ENCODE measurements at regions not wholly inside any gene's neighbourhood (a gene's known extent, or its start where the extent isn't known, plus 50 kb on each side); places are given as distances from the start of the nearest gene placed in this dataset.
"Not testable (repeated sequence)": the region's sequence is repeated elsewhere in the genome, so short reads cannot be mapped to it uniquely, and the experiment has no call there.

DNA sequence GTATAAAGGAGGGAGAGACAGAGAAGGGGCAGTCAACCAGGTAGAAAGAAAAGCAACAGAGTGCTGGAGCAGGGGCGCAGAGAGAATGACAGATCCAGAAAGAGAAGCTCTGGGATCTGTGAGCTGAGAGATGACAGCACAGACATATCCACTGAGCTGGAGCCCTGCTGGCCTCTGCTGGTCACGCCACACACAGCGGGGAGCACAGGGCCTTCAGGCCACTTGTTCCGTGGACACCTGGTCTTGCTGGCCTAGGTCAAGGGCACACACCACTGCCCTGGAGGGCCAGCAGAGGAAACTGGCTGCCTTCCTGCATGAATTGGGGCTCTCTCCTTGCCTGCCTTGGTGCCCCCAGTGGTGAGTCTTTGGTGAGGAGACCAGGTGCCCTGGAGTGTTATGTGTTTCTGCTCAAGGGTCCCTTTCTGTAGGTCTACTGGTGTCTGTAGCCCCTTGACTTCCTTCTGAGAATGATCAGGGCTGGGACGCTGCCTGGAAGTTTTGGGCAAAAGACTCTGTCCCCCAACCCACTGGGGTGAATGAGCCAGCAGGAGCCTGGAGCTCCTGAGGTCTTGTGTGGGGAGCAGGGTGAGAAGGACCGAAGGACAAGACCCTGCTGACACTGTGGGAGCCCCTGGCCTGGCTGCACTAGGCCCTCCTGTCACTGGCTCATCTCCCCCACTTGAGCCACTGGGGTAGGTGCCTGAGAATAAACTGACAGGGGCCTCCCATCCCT is 59.2 kb upstream of the ADAMTS2 start:
- Histone ChIP-seq H3K27ac (ENCODE audit: low read depth in 2 of 2, low read length in 1 of 2) (peak overlapping the region in 1 of 2 experiments; percentile 91; a peak in 1 of 4 replicates), H3K4me2 (no peak overlapping the region), H3K4me1 (ENCODE audit: control insufficient read depth in 1 of 2, insufficient read depth in 2 of 2, low read depth in 1 of 2, low read length in 1 of 2) (peaks cover 0 to 58% of the 10 kb centered on the region in 2 experiments; a peak in 1 of 4 replicates), H3K27me3 (ENCODE audit: insufficient read depth) (no peaks in the 10 kb centered on the region), H2AFZ (ENCODE audit: low read depth) (no peak overlapping the region), H3K9me3 (no peaks in the 10 kb centered on the region), H3K9ac (no peak overlapping the region), H3K79me2 (ENCODE audit: insufficient read depth) (no peaks in the 10 kb centered on the region), H3F3A (replicated peaks; ENCODE audit: insufficient read depth) (no peaks in the 10 kb centered on the region), H4K20me1 (ENCODE audit: insufficient read depth) (no peaks in the 10 kb centered on the region), H3K36me3 (replicated peaks in 1 of 2; ENCODE audit: control insufficient read depth in 1 of 2, insufficient read depth in 2 of 2, low read length in 1 of 2) (no peaks in the 10 kb centered on the region), H3K9me2 (no peaks in the 10 kb centered on the region), H3K4me3 (ENCODE audit: low read depth in 2 of 2, low read length in 1 of 2) (no peak overlapping the region)
- peak; percentile 67 for TF ChIP-seq RAD21 (IDR thresholded peaks at IDR 0.05; ENCODE audit: low read length)
- peak; percentile 30; the same call in 1 of the 2 replicates for TF ChIP-seq SMC3 (IDR thresholded peaks at IDR 0.05; ENCODE audit: low read depth, low read length)
- TF ChIP-seq MXI1 (IDR thresholded peaks at IDR 0.05; ENCODE audit: low read depth, low read length) = no peak
- POLR2A ChIA-PET = no interaction called here
- peak; percentile 62 for DNase-seq
- CTCF ChIA-PET = interaction anchor here (0.5 to 2.4 kb wide), 20 partner anchors 11 to 249 kb away, joined by 3 to 12 read pairs (median 4); no protein-coding TSS in a partner anchor
- 47% methylated on average over 2 of the region's 6 CpGs for WGBS (ENCODE audit: low lambda C conversion rate)

DNA sequence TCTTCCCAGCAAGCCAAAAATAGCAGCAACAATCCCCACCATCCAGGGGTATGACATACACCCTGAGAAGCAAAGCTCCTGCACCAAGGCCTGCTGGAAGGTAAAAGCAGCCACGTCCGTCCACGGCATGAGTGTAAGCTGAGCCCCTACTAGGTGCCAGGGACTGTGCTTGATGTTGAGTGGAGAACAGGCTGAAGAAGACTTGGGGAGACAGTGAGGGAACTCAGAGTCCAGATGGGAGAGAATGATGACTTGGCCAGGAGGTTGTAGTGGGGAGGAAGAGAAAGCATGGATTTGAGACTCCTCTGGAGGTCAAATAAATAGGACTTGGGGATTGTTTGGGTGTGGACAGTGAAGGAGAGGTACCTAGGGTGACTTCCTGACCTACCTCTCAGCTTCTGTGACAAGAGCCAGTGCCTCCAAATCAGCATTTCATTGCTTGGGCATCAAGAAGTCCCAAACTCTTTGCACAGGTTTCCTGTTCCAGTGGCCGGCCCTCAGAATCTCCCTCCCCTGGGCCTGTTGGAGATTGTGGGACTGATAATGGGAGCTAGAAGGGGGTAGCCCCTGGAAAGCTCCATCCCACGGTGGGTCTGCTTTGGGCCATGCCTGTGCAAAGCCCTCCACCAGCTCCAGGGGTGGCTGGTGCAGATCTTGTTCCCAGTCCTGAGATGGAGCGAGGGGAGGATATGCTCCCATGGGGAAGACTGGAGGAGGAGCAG is 58.3 kb upstream of the ADAMTS2 start:
- POLR2A ChIA-PET = no interaction called here
- Histone ChIP-seq H4K20me1 (ENCODE audit: insufficient read depth) (no peaks in the 10 kb centered on the region), H3K4me3 (ENCODE audit: low read depth in 2 of 2, low read length in 1 of 2) (no peak overlapping the region), H3F3A (replicated peaks; ENCODE audit: insufficient read depth) (no peaks in the 10 kb centered on the region), H3K9me2 (no peaks in the 10 kb centered on the region), H3K79me2 (ENCODE audit: insufficient read depth) (no peaks in the 10 kb centered on the region), H3K27me3 (ENCODE audit: insufficient read depth) (no peaks in the 10 kb centered on the region), H3K4me1 (ENCODE audit: control insufficient read depth in 1 of 2, insufficient read depth in 2 of 2, low read depth in 1 of 2, low read length in 1 of 2) (peaks cover 0 to 52% of the 10 kb centered on the region in 2 experiments; a peak in 1 of 4 replicates), H2AFZ (ENCODE audit: low read depth) (no peak overlapping the region), H3K9me3 (no peaks in the 10 kb centered on the region), H3K9ac (no peak overlapping the region), H3K36me3 (replicated peaks in 1 of 2; ENCODE audit: control insufficient read depth in 1 of 2, insufficient read depth in 2 of 2, low read length in 1 of 2) (no peaks in the 10 kb centered on the region), H3K27ac (ENCODE audit: low read depth in 2 of 2, low read length in 1 of 2) (peak overlapping the region in 1 of 2 experiments; percentile 47; a peak in 1 of 4 replicates), H3K4me2 (no peak overlapping the region)
- 10% methylated on average over 5 of the region's 6 CpGs for WGBS (ENCODE audit: low lambda C conversion rate)
- CTCF ChIA-PET = interaction anchor here (0.5 to 2.4 kb wide), 17 partner anchors 10 to 248 kb away, joined by 3 to 12 read pairs (median 5); no protein-coding TSS in a partner anchor
- DNase-seq = no peak
- TF ChIP-seq RCOR1 (IDR thresholded peaks at IDR 0.05; ENCODE audit: low read length) (no peak), FOSL2 (IDR thresholded peaks at IDR 0.05; ENCODE audit: borderline replicate concordance, low read depth) (no peak), NFIC (IDR thresholded peaks at IDR 0.05; ENCODE audit: borderline replicate concordance) (no peak), ELF1 (IDR thresholded peaks at IDR 0.05) (no peak), POLR2AphosphoS5 (IDR thresholded peaks at IDR 0.05; ENCODE audit: low read depth, low read length) (no peak), RXRA (IDR thresholded peaks at IDR 0.05; ENCODE audit: borderline replicate concordance, low read depth) (no peak), SMC3 (IDR thresholded peaks at IDR 0.05; ENCODE audit: low read depth, low read length) (no peak), MEF2A (IDR thresholded peaks at IDR 0.05; ENCODE audit: borderline replicate concordance, low read depth) (no peak), GATA2 (CRISPR knock-in tag; IDR thresholded peaks at IDR 0.05) (no peak)
- TF ChIP-seq, protein P1, sequence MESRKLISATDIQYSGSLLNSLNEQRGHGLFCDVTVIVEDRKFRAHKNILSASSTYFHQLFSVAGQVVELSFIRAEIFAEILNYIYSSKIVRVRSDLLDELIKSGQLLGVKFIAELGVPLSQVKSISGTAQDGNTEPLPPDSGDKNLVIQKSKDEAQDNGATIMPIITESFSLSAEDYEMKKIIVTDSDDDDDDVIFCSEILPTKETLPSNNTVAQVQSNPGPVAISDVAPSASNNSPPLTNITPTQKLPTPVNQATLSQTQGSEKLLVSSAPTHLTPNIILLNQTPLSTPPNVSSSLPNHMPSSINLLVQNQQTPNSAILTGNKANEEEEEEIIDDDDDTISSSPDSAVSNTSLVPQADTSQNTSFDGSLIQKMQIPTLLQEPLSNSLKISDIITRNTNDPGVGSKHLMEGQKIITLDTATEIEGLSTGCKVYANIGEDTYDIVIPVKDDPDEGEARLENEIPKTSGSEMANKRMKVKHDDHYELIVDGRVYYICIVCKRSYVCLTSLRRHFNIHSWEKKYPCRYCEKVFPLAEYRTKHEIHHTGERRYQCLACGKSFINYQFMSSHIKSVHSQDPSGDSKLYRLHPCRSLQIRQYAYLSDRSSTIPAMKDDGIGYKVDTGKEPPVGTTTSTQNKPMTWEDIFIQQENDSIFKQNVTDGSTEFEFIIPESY (IDR thresholded peaks at IDR 0.05; ENCODE audit: borderline replicate concordance, low read depth) = no peak
- TF ChIP-seq, protein P2, sequence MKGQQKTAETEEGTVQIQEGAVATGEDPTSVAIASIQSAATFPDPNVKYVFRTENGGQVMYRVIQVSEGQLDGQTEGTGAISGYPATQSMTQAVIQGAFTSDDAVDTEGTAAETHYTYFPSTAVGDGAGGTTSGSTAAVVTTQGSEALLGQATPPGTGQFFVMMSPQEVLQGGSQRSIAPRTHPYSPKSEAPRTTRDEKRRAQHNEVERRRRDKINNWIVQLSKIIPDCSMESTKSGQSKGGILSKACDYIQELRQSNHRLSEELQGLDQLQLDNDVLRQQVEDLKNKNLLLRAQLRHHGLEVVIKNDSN (IDR thresholded peaks at IDR 0.05; ENCODE audit: borderline replicate concordance, low read depth) = no peak

DNA sequence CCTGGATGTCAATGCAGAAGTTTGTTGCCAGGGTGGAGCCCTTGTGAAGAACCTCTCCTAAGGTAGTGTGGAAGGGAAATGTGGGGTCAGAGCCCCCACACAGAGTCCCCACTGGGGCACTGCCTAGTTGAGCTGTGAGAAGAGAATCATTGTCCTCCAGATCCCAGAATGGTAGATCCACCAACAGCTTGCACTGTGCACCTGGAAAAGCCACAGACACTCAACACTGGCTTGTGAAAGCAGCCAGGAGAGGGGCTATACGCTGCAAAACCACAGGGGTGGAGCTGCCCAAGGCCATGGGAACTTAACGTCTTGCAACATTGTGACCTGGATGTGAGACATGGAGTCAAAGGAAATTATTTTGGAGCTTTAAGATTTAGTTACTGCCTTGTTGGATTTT is 55.2 kb upstream of the ADAMTS2 start:
- H4K20me1 ChIP-seq (ENCODE audit: insufficient read depth); H3K4me2 ChIP-seq; H2AFZ ChIP-seq (ENCODE audit: low read depth); H3K4me3 ChIP-seq (ENCODE audit: low read depth in 2 of 2, low read length in 1 of 2); H3K79me2 ChIP-seq (ENCODE audit: insufficient read depth); H3K27me3 ChIP-seq (ENCODE audit: insufficient read depth); DNase-seq; H3K36me3 ChIP-seq (replicated peaks in 1 of 2; ENCODE audit: control insufficient read depth in 1 of 2, insufficient read depth in 2 of 2, low read length in 1 of 2); CTCF ChIA-PET; H3F3A ChIP-seq (replicated peaks; ENCODE audit: insufficient read depth); H3K9me2 ChIP-seq; H3K27ac ChIP-seq (ENCODE audit: low read depth in 2 of 2, low read length in 1 of 2); H3K9me3 ChIP-seq; H3K9ac ChIP-seq; POLR2A ChIA-PET: not testable (repeated sequence)
- WGBS (ENCODE audit: low lambda C conversion rate) = 4% methylated on average over 2 of the region's 2 CpGs
- peaks cover 0 to 21% of the 10 kb centered on the region in 2 experiments; a peak in 1 of 4 replicates for H3K4me1 ChIP-seq (ENCODE audit: control insufficient read depth in 1 of 2, insufficient read depth in 2 of 2, low read depth in 1 of 2, low read length in 1 of 2)

All from SK-N-SH (cell line).